ENCODE measurements at regions not wholly inside any gene's neighbourhood (a gene's known extent, or its start where the extent isn't known, plus 50 kb on each side); places are given as distances from the start of the nearest gene placed in this dataset.

GRCh38 chr9:12874395-12874794 is 99.6 kb downstream of the LURAP1L start:
- Histone ChIP-seq H3K9me3 (ENCODE audit: control insufficient read depth, insufficient read depth, low read depth, low read length) (no peaks in the 10 kb centered on the region), H3K4me3 (ENCODE audit: low read depth, low read length) (no peak overlapping the region), H3K27ac (ENCODE audit: low read depth, low read length) (no peak overlapping the region), H3K9ac (ENCODE audit: low read length) (no peak overlapping the region), H3K36me3 (ENCODE audit: control insufficient read depth, insufficient read depth, low read length) (no peaks in the 10 kb centered on the region), H3K4me1 (ENCODE audit: control insufficient read depth, insufficient read depth, low read length) (no peaks in the 10 kb centered on the region), H3K27me3 (ENCODE audit: control insufficient read depth, insufficient read depth, low read length) (no peaks in the 10 kb centered on the region)

DNA sequence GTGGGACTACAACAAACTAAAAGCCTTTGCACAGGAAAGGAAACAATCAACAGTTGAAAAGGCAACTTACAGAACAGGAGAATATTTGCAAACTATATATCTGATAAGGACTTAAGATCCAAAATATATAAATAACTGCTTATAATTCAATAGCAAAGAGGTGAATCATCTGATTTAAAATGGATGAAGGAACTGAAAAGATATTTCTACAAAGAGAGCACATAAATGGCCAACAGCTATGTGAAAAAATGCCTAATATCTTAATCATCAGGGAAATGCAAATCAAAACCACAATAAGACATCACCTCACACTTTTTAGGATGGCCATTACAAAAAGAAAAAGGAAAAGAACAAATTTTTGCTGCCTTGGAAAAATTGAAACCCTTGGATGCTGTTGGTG is 100.4 kb downstream of the LURAP1L start:
- Histone ChIP-seq H3K9me3 (ENCODE audit: control insufficient read depth, insufficient read depth, low read depth, low read length) (no peaks in the 10 kb centered on the region), H3K9ac (ENCODE audit: low read length) (no peak overlapping the region), H3K4me3 (ENCODE audit: low read depth, low read length) (no peak overlapping the region), H3K4me1 (ENCODE audit: control insufficient read depth, insufficient read depth, low read length) (peaks cover under 1% of the 10 kb centered on the region; the same call in 1 of the 2 replicates), H3K36me3 (ENCODE audit: control insufficient read depth, insufficient read depth, low read length) (no peaks in the 10 kb centered on the region), H3K27me3 (ENCODE audit: control insufficient read depth, insufficient read depth, low read length) (no peaks in the 10 kb centered on the region), H3K27ac (ENCODE audit: low read depth, low read length) (no peak overlapping the region)

DNA sequence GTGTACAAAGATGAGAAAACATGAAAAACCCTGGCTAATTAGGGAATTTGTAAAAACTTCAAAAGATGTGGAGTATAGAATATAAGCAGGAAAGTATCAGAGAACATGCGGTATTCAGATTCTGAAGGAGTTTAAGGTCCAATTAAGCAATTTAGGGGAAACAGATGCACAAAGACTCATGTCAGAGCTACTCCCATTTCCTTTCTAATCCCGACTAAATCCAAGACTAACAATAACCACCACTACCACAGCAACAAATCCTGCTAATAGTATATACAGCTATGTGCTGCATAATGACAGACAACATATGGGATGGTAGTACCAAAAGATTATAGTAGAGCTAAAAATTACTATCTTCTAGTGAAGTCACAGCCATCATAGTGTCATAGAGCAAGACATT is 102.1 kb downstream of the LURAP1L start:
- Histone ChIP-seq H3K4me3 (ENCODE audit: low read depth, low read length) (no peak overlapping the region), H3K27me3 (ENCODE audit: control insufficient read depth, insufficient read depth, low read length) (no peaks in the 10 kb centered on the region), H3K4me1 (ENCODE audit: control insufficient read depth, insufficient read depth, low read length) (peaks cover 8% of the 10 kb centered on the region; the same call in 1 of the 2 replicates), H3K36me3 (ENCODE audit: control insufficient read depth, insufficient read depth, low read length) (no peaks in the 10 kb centered on the region), H3K9me3 (ENCODE audit: control insufficient read depth, insufficient read depth, low read depth, low read length) (no peaks in the 10 kb centered on the region), H3K27ac (ENCODE audit: low read depth, low read length) (no peak overlapping the region), H3K9ac (ENCODE audit: low read length) (no peak overlapping the region)

- no peak overlapping the region for H3K4me3 ChIP-seq (ENCODE audit: low read depth, low read length)
- no peak overlapping the region for H3K9ac ChIP-seq (ENCODE audit: low read length)
- no peaks in the 10 kb centered on the region for H3K36me3 ChIP-seq (ENCODE audit: control insufficient read depth, insufficient read depth, low read length)
- H3K4me1 ChIP-seq (ENCODE audit: control insufficient read depth, insufficient read depth, low read length) = peaks cover 8% of the 10 kb centered on the region; the same call in 1 of the 2 replicates
- H3K27ac ChIP-seq (ENCODE audit: low read depth, low read length) = no peak overlapping the region
- no peaks in the 10 kb centered on the region for H3K27me3 ChIP-seq (ENCODE audit: control insufficient read depth, insufficient read depth, low read length)
- H3K9me3 ChIP-seq (ENCODE audit: control insufficient read depth, insufficient read depth, low read depth, low read length) = no peaks in the 10 kb centered on the region
Measured at GRCh38 chr9:12878351-12878978, 103.6 kb downstream of the LURAP1L start.

- no peaks in the 10 kb centered on the region for H3K9me3 ChIP-seq (ENCODE audit: control insufficient read depth, insufficient read depth, low read depth, low read length)
- H3K36me3 ChIP-seq (ENCODE audit: control insufficient read depth, insufficient read depth, low read length) = no peaks in the 10 kb centered on the region
- H3K27ac ChIP-seq (ENCODE audit: low read depth, low read length) = no peak overlapping the region
- no peaks in the 10 kb centered on the region for H3K27me3 ChIP-seq (ENCODE audit: control insufficient read depth, insufficient read depth, low read length)
- no peak overlapping the region for H3K4me3 ChIP-seq (ENCODE audit: low read depth, low read length)
- H3K9ac ChIP-seq (ENCODE audit: low read length) = no peak overlapping the region
- peaks cover 8% of the 10 kb centered on the region; the same call in 1 of the 2 replicates for H3K4me1 ChIP-seq (ENCODE audit: control insufficient read depth, insufficient read depth, low read length)
Measured at GRCh38 chr9:12879961-12880360, 105.1 kb downstream of the LURAP1L start.

GRCh38 chr9:12880406-12881015 is 105.7 kb downstream of the LURAP1L start:
- Histone ChIP-seq H3K36me3 (ENCODE audit: control insufficient read depth, insufficient read depth, low read length) (no peaks in the 10 kb centered on the region), H3K27me3 (ENCODE audit: control insufficient read depth, insufficient read depth, low read length) (no peaks in the 10 kb centered on the region), H3K4me1 (ENCODE audit: control insufficient read depth, insufficient read depth, low read length) (peaks cover 8% of the 10 kb centered on the region; the same call in 1 of the 2 replicates), H3K27ac (ENCODE audit: low read depth, low read length) (no peak overlapping the region), H3K9me3 (ENCODE audit: control insufficient read depth, insufficient read depth, low read depth, low read length) (no peaks in the 10 kb centered on the region), H3K4me3 (ENCODE audit: low read depth, low read length) (no peak overlapping the region), H3K9ac (ENCODE audit: low read length) (no peak overlapping the region)

DNA sequence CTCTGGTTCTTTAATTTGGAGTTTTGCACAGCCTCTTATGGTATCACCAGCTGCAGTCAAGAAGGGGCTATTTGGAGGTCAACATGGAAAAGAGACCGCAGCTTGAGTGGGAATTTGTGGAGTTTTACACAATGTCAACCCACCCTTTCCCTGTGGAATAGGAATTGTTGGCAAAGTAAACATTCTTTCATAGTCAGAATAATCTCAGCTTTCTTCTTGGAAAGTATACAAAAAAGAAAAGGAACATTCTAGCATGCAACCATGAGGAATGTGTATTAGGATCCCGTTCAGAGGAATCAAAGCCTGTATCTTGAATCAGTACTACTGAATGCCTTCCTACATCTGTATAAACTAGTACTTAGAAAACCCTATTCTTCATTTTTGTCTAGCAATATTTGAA is 107.6 kb downstream of the LURAP1L start:
- Histone ChIP-seq H3K4me3 (ENCODE audit: low read depth, low read length) (no peak overlapping the region), H3K36me3 (ENCODE audit: control insufficient read depth, insufficient read depth, low read length) (no peaks in the 10 kb centered on the region), H3K27me3 (ENCODE audit: control insufficient read depth, insufficient read depth, low read length) (no peaks in the 10 kb centered on the region), H3K27ac (ENCODE audit: low read depth, low read length) (no peak overlapping the region), H3K4me1 (ENCODE audit: control insufficient read depth, insufficient read depth, low read length) (peaks cover 8% of the 10 kb centered on the region; the same call in 1 of the 2 replicates), H3K9me3 (ENCODE audit: control insufficient read depth, insufficient read depth, low read depth, low read length) (no peaks in the 10 kb centered on the region), H3K9ac (ENCODE audit: low read length) (no peak overlapping the region)

GRCh38 chr9:12884736-12885395 is 110.0 kb downstream of the LURAP1L start:
- Histone ChIP-seq H3K9me3 (ENCODE audit: control insufficient read depth, insufficient read depth, low read depth, low read length) (no peaks in the 10 kb centered on the region), H3K36me3 (ENCODE audit: control insufficient read depth, insufficient read depth, low read length) (no peaks in the 10 kb centered on the region), H3K4me3 (ENCODE audit: low read depth, low read length) (no peak overlapping the region), H3K27me3 (ENCODE audit: control insufficient read depth, insufficient read depth, low read length) (no peaks in the 10 kb centered on the region), H3K9ac (ENCODE audit: low read length) (no peak overlapping the region), H3K27ac (ENCODE audit: low read depth, low read length) (no peak overlapping the region), H3K4me1 (ENCODE audit: control insufficient read depth, insufficient read depth, low read length) (peaks cover 8% of the 10 kb centered on the region; the same call in 1 of the 2 replicates)

DNA sequence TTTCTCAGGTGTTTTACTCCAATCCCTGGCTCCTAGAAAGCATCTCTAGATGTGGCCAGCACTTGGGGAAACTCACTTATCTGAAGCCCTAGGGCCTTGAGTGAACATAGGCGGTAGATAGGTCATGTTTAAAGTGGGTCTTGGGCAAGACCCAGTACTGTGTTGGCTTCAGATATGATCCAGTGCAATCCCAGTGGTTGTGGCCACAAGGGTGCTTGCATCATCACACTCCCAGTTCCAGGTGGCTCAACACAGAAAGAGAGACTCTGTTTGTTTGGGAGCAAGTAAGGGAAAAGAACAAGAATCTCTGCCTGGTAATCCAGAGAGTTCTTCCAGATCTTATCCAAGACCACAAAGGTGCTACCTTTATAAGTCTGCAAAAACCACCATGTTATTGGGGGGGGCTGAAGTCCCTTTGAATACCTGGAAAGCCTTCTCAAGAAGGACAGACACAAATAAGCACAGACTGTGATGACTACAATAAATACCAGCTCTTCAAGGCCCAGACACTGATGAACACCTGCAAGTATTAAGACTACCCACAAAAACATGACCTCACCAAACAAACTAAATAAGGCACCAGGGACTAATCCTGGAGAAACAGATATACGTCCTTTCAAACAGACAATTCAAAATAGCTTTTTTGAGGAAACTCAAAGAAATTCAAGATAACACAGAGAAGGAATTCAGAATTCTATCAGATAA is 114.7 kb downstream of the LURAP1L start:
- peaks cover 9% of the 10 kb centered on the region; the same call in 1 of the 2 replicates for H3K9me3 ChIP-seq (ENCODE audit: control insufficient read depth, insufficient read depth, low read depth, low read length)
- no peaks in the 10 kb centered on the region for H3K36me3 ChIP-seq (ENCODE audit: control insufficient read depth, insufficient read depth, low read length)
- no peak overlapping the region for H3K4me3 ChIP-seq (ENCODE audit: low read depth, low read length)
- H3K27ac ChIP-seq (ENCODE audit: low read depth, low read length) = no peak overlapping the region
- H3K9ac ChIP-seq (ENCODE audit: low read length) = no peak overlapping the region
- no peaks in the 10 kb centered on the region; the same call in 1 of the 2 replicates for H3K4me1 ChIP-seq (ENCODE audit: control insufficient read depth, insufficient read depth, low read length)
- no peaks in the 10 kb centered on the region for H3K27me3 ChIP-seq (ENCODE audit: control insufficient read depth, insufficient read depth, low read length)

DNA sequence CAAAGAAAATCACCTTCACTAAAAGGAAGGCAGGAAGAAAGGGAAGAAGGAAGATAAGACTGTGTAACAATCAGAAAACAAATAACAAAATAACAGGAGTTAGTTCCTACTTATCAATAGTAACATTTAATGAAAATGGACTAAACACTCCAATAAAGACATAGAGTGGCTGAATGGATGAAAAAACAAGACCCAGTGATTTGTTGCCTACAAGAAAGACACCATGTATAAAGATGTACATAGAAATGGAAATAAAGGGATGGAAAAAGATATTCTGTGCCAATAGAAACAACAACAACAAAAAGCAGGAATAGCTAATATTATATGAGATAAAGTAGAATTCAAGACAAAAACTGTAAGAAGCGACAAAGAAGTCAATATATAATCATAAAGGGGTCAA is 116.8 kb downstream of the LURAP1L start:
- Histone ChIP-seq H3K4me1 (ENCODE audit: control insufficient read depth, insufficient read depth, low read length) (no peaks in the 10 kb centered on the region), H3K27ac (ENCODE audit: low read depth, low read length) (no peak overlapping the region), H3K27me3 (ENCODE audit: control insufficient read depth, insufficient read depth, low read length) (no peaks in the 10 kb centered on the region), H3K9ac (ENCODE audit: low read length) (no peak overlapping the region), H3K9me3 (ENCODE audit: control insufficient read depth, insufficient read depth, low read depth, low read length) (peaks cover 9% of the 10 kb centered on the region; the same call in 1 of the 2 replicates), H3K4me3 (ENCODE audit: low read depth, low read length) (no peak overlapping the region), H3K36me3 (ENCODE audit: control insufficient read depth, insufficient read depth, low read length) (no peaks in the 10 kb centered on the region)

GRCh38 chr9:12903316-12903715 is 128.5 kb downstream of the LURAP1L start:
- H3K4me3 ChIP-seq (ENCODE audit: low read depth, low read length) = no peak overlapping the region
- H3K9ac ChIP-seq (ENCODE audit: low read length) = no peak overlapping the region
- H3K36me3 ChIP-seq (ENCODE audit: control insufficient read depth, insufficient read depth, low read length) = no peaks in the 10 kb centered on the region
- no peak overlapping the region for H3K27ac ChIP-seq (ENCODE audit: low read depth, low read length)
- no peaks in the 10 kb centered on the region for H3K4me1 ChIP-seq (ENCODE audit: control insufficient read depth, insufficient read depth, low read length)
- H3K27me3 ChIP-seq (ENCODE audit: control insufficient read depth, insufficient read depth, low read length) = no peaks in the 10 kb centered on the region
- H3K9me3 ChIP-seq (ENCODE audit: control insufficient read depth, insufficient read depth, low read depth, low read length) = no peaks in the 10 kb centered on the region; the same call in 1 of the 2 replicates
